ENCODE measurements at regions not wholly inside any gene's neighbourhood (a gene's known extent, or its start where the extent isn't known, plus 50 kb on each side); places are given as distances from the start of the nearest gene placed in this dataset.

DNA sequence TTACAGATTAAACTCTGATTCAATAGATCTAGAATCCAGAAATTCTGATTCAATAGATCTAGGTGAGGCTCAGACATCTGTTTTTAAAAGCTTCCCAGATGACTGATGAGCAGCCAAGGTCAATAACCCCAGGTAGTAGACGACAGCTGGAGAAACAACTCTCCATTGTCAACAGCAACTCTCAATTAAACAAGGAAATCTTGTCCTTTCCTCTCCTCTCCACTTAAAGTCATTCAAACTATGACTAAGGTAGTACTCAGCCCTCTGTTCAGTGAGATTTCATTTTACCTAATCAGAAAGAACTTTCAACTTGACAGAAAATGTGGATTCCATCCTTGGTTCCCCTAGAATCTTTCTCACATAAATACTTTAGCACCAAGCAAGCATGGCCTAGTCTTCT lies 94.6 kb upstream of the SCG2 start:
- TF ChIP-seq EZH2 (IDR thresholded peaks at IDR 0.05; ENCODE audit: borderline replicate concordance) (no peak), EZH2phosphoT487 (IDR thresholded peaks at IDR 0.05; ENCODE audit: low read depth, severe bottlenecking, unreplicated experiment) (no peak)
- TF ChIP-seq, protein P1, sequence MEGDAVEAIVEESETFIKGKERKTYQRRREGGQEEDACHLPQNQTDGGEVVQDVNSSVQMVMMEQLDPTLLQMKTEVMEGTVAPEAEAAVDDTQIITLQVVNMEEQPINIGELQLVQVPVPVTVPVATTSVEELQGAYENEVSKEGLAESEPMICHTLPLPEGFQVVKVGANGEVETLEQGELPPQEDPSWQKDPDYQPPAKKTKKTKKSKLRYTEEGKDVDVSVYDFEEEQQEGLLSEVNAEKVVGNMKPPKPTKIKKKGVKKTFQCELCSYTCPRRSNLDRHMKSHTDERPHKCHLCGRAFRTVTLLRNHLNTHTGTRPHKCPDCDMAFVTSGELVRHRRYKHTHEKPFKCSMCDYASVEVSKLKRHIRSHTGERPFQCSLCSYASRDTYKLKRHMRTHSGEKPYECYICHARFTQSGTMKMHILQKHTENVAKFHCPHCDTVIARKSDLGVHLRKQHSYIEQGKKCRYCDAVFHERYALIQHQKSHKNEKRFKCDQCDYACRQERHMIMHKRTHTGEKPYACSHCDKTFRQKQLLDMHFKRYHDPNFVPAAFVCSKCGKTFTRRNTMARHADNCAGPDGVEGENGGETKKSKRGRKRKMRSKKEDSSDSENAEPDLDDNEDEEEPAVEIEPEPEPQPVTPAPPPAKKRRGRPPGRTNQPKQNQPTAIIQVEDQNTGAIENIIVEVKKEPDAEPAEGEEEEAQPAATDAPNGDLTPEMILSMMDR (IDR thresholded peaks at IDR 0.05; ENCODE audit: poor library complexity): no peak
